ENCODE measurements at regions not wholly inside any gene's neighbourhood (a gene's known extent, or its start where the extent isn't known, plus 50 kb on each side); places are given as distances from the start of the nearest gene placed in this dataset.
"Not testable (repeated sequence)": the region's sequence is repeated elsewhere in the genome, so short reads cannot be mapped to it uniquely, and the experiment has no call there.

- no peak for FAIRE-seq
These were observed 150.0 kb downstream of the NFKBIZ start for GRCh38 chr3:101999177-101999779.

DNA sequence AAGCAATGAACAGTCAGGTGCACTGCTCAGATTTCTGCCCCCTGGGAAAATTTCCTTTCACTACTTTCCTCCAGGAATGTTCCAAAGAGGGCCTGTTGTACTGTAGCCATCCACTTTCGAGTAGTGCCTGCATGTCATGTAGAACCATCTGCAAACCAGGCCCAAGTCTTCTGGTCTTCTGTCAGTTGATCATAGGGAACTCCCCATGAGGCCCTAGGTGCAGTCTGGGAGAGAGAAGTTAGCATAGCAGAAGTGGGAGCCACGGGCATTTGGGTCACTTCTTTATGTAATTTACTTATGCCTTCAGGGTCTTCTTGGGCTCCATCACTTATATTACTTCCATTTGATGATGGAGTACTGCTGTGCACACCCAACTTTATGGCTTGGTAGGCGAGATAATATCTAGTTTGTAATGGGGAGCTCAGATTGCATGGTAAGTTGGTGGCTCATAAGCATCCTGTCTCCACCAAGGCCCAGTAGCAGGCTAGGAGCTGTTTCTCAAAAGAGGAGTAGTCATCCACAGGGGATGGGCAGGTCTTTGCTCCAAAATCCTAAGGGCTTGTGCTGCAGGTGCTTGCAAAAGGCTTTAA, 151.4 kb downstream of the NFKBIZ start:
- no peak for FAIRE-seq

GRCh38 chr3:102002056-102002455, 152.7 kb downstream of the NFKBIZ start:
- FAIRE-seq: no peak

DNA sequence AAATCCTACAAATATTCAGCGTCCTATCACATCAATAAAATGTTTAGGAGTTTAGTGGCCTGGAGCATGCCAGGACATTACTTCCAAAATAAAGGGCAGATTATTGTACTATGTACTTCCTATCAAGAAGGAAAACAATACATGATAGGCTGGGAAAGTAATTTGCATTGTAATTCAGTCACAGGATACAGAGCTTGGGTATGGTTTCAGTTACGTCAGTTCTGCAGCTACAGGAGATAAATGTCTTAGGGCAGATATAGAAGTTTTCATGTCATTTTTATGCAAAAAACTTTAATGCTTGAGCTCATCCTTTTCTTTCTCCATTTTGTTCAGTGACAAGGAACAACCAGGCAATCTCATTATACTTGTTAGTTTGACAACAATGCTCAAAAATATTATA, 155.2 kb downstream of the NFKBIZ start:
- no peak for FAIRE-seq

- FAIRE-seq: no peak
These were observed 156.2 kb downstream of the NFKBIZ start for GRCh38 chr3:102005551-102005950.

GRCh38 chr3:102006812-102007485, 157.6 kb downstream of the NFKBIZ start:
- FAIRE-seq: no peak

DNA sequence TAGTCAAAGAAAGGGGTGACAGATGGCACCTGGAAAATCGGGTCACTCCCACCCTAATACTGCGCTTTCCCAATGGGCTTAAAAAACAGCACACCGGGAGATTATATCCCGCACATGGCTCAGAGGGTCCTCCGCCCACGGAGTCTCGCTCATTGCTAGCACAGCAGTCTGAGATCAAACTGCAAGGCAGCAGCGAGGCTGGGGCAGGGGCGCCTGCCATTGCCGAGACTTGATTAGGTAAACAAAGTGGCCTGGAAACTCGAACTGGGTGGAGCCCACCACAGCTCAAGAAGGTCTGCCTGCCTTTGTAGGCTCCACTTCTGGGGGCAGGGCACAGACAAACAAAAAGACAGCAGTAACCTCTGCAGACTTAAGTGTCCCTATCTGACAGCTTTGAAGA, 159.1 kb downstream of the NFKBIZ start:
- FAIRE-seq: not testable (repeated sequence)

- FAIRE-seq: no peak
These were observed 167.1 kb downstream of the NFKBIZ start for GRCh38 chr3:102016417-102016816.

DNA sequence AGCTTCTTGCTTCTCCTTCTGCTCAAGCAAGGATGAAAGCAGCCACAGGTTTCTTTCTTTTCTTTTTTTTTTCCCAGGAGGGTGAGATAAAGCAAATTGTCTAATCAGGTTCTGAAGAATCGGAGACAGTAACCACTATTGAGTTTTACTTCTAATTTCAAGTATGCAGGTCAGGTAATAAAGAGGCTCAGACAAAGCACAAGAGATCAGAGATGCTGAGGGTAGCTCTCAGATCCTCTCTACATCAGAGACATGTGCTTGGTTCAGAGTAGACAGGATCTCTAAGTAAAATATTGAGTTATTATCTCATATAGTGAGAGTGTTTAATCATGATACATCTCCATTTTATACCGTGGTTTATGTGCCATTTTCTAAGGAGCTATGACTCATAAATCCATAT, 168.5 kb downstream of the NFKBIZ start:
- no peak for FAIRE-seq

GRCh38 chr3:102018551-102018950, 169.2 kb downstream of the NFKBIZ start:
- no peak for FAIRE-seq

DNA sequence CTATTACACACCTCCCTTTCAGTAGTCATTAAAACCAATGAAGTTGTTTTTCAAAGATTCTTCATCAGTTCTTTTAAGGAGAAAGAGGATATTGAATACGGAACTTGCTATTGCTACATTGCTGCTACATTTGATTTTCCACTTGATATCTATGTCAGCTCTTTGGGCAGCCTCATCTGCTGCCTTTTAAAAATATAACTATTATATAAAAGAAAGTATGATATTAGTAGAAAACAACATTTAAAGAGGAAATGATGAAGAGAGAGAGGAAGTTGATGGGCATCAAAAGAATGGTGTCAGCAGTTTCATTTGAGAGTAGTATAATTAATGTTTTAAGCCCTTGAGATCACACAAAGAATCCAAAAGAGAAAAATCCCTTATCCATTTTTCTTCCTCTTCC, 171.4 kb downstream of the NFKBIZ start:
- FAIRE-seq: no peak

GRCh38 chr3:102024270-102024904, 175.1 kb downstream of the NFKBIZ start:
- FAIRE-seq: no peak

GRCh38 chr3:102025606-102026270, 176.4 kb downstream of the NFKBIZ start:
- no peak for FAIRE-seq

DNA sequence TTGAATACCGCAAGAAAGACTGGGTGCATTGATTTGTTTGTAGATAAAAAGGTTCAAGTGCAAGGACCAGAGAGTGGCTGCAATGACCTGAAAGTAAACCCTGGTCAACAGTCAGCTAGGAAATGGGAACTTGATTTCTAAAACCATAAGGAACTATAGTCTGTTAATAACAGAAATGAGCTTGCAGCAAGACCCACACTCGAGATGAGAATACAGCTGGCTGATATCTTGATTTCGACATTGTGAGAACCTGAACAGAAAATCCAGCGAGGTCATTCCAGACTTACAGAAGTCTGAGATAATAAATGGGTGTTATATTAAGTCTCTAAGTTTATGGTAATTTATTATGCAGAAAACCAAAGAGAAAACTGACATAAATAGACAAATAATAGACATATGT, 177.3 kb downstream of the NFKBIZ start:
- no peak for FAIRE-seq

DNA sequence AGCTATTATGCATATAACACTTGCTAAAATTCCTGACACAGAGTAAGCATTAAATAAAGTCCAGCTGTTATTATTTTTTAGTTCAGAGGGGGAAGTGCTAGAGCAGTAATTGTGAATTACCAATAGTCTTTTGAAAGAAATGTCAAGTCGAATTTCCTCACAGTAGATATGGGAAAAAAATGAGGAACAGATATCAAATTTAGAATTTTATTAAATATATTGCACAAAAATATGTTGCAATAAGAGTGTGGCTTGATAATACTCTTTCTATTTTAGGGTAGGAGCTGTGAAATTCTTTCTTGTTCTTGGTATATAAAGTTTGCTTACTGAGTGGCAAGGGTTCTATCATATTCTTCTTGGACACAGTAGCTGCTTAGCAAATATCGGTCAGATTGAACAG, 181.3 kb downstream of the NFKBIZ start:
- FAIRE-seq: no peak

GRCh38 chr3:102031834-102032233, 182.5 kb downstream of the NFKBIZ start:
- FAIRE-seq: no peak

DNA sequence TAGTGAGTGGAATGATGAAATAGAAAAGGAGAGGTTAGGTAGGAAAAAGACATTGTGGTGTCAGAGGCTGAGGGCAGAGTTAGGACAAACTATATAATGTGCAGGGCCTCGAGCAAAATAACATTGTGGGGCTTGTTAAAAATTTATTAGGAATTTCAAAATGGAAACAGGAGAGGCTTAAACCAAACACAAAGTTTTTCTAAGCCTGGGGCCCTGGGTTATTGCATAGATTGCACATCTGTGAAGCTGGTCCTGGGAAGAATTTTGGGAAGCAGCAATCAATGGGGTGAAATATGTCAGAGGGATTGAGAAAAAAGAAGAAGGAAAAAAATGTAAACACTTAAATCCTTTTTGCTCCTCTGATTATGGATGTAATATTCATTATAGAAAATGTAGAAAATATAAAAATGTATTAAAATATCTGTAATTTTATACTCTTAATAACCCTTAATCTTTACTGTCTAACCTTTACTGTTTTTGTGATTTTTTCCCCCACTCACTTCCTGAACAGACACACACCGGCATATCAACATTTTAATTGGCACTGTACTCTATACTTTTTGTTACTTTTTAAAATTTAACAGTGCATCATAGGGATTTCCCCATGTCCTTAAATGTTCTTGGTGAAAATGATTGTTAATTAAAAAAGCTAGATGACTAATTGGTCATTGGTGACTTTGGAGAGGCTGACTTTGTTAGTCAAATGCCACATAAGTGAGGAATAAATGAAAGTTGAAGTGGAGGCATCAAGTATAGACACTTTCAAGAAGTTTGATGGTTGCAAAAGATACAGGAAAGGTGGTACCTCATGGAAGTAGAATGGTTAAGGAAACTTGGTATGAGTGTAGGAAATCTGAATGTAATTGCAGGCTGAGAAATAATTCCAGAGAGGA, 183.4 kb downstream of the NFKBIZ start:
- no peak for FAIRE-seq

- FAIRE-seq: no peak
These were observed 185.5 kb downstream of the NFKBIZ start for GRCh38 chr3:102034639-102035451.

GRCh38 chr3:102036017-102036416, 186.7 kb downstream of the NFKBIZ start:
- FAIRE-seq: no peak

DNA sequence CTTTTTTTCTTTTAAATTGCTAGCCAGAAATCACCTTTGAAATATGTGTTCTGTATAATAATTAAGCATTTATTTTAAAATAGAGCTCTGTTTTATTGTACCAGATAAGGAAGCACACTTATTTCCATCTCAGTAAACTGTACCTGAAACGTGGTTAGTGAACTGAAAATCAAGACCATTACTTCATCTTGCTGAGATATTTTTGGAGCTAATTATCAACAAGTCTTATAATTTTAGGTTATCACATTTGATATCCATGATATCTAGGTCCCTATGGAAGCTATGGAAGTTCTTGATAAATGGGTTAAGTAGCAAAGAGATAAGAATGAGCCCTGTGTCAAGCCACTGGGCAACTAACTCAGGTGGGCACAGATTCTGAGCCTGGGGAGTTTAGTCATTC, 187.2 kb downstream of the NFKBIZ start:
- no peak for FAIRE-seq

DNA sequence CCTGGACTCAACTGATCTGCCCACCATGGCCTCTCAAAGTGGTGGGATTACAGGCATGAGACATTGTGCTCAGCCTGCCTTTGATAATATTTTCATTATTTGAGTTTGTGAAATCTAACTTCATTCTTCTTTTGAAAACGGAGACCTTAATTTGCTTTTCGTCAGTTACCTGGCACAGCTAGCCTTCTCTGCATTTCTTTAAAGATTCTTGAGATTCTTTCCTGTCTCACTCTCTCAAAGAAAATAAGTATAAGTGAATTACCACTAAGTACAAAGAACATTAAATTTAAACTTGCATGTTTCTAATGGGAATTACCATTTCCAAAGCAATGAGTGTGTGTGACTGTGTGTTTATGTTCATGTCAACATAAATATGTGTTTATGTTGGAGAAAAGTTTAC, 187.9 kb downstream of the NFKBIZ start:
- no peak for FAIRE-seq

All from endometrium (tissue), 2 donors.